ENCODE measurements at regions not wholly inside any gene's neighbourhood (a gene's known extent, or its start where the extent isn't known, plus 50 kb on each side); places are given as distances from the start of the nearest gene placed in this dataset.

- no peaks in the 10 kb centered on the region for H3K27me3 ChIP-seq (replicated peaks)
- H3K27ac ChIP-seq, result no peak overlapping the region
- peak in 1 of 2 experiments; percentile 54 for DNase-seq (ENCODE audit: low read depth in 1 of 2, low spot score in 2 of 2)
- H3K4me1 ChIP-seq (replicated peaks), result peaks cover 6% of the 10 kb centered on the region; the same call in 1 of the 2 replicates
- no peak overlapping the region for H3K4me3 ChIP-seq
- no peaks in the 10 kb centered on the region for H3K9me3 ChIP-seq (replicated peaks)
- no peaks in the 10 kb centered on the region for H3K36me3 ChIP-seq
Measured at GRCh38 chr10:109183366-109183765, 739.9 kb downstream of the XPNPEP1 start.

- no peaks in the 10 kb centered on the region for H3K27me3 ChIP-seq (replicated peaks)
- no peak overlapping the region for H3K27ac ChIP-seq
- H3K4me1 ChIP-seq (replicated peaks), result peaks cover 6% of the 10 kb centered on the region; the same call in 1 of the 2 replicates
- DNase-seq (ENCODE audit: low read depth in 1 of 2, low spot score in 2 of 2), result no peak
- no peaks in the 10 kb centered on the region for H3K9me3 ChIP-seq (replicated peaks)
- no peaks in the 10 kb centered on the region for H3K36me3 ChIP-seq
- H3K4me3 ChIP-seq, result no peak overlapping the region
Measured at GRCh38 chr10:109178591-109178990, 744.7 kb downstream of the XPNPEP1 start.

- Histone ChIP-seq H3K36me3 (no peaks in the 10 kb centered on the region), H3K27ac (no peak overlapping the region), H3K9me3 (replicated peaks) (no peaks in the 10 kb centered on the region), H3K4me3 (no peak overlapping the region), H3K27me3 (replicated peaks) (no peaks in the 10 kb centered on the region), H3K4me1 (replicated peaks) (no peaks in the 10 kb centered on the region)
- no peak for DNase-seq (ENCODE audit: low read depth in 1 of 2, low spot score in 2 of 2)
Measured at GRCh38 chr10:109174526-109174925, 748.8 kb downstream of the XPNPEP1 start.

- no peak for DNase-seq (ENCODE audit: low read depth in 1 of 2, low spot score in 2 of 2)
- Histone ChIP-seq H3K36me3 (no peaks in the 10 kb centered on the region), H3K27me3 (replicated peaks) (no peaks in the 10 kb centered on the region), H3K9me3 (replicated peaks) (no peaks in the 10 kb centered on the region), H3K27ac (no peak overlapping the region), H3K4me1 (replicated peaks) (no peaks in the 10 kb centered on the region), H3K4me3 (no peak overlapping the region)
Measured at GRCh38 chr10:109173937-109174336, 749.4 kb downstream of the XPNPEP1 start.

- no peaks in the 10 kb centered on the region for H3K36me3 ChIP-seq
- no peak overlapping the region for H3K27ac ChIP-seq
- no peaks in the 10 kb centered on the region for H3K4me1 ChIP-seq (replicated peaks)
- no peak for DNase-seq (ENCODE audit: low read depth in 1 of 2, low spot score in 2 of 2)
- no peaks in the 10 kb centered on the region for H3K9me3 ChIP-seq (replicated peaks)
- H3K4me3 ChIP-seq, result no peak overlapping the region
- no peaks in the 10 kb centered on the region for H3K27me3 ChIP-seq (replicated peaks)
Measured at GRCh38 chr10:109173121-109173520, 750.2 kb downstream of the XPNPEP1 start.

GRCh38 chr10:109166935-109167334, 756.4 kb downstream of the XPNPEP1 start:
- no peaks in the 10 kb centered on the region for H3K36me3 ChIP-seq
- DNase-seq (ENCODE audit: low read depth in 1 of 2, low spot score in 2 of 2), result no peak

GRCh38 chr10:109159351-109159750, 764.0 kb downstream of the XPNPEP1 start:
- no peak for DNase-seq (ENCODE audit: low read depth in 1 of 2, low spot score in 2 of 2)
- Histone ChIP-seq H3K36me3 (no peaks in the 10 kb centered on the region), H3K4me1 (replicated peaks) (no peaks in the 10 kb centered on the region), H3K27me3 (replicated peaks) (no peaks in the 10 kb centered on the region), H3K9me3 (replicated peaks) (no peaks in the 10 kb centered on the region), H3K4me3 (no peak overlapping the region), H3K27ac (no peak overlapping the region)

More at GRCh38 chr10:109166935-109167334, 756.4 kb downstream of the XPNPEP1 start:
- Histone ChIP-seq H3K9me3 (replicated peaks) (no peaks in the 10 kb centered on the region), H3K4me3 (no peak overlapping the region), H3K27me3 (replicated peaks) (no peaks in the 10 kb centered on the region), H3K27ac (no peak overlapping the region), H3K4me1 (replicated peaks) (no peaks in the 10 kb centered on the region)

GRCh38 chr10:109156396-109156795, 766.9 kb downstream of the XPNPEP1 start:
- no peak overlapping the region for H3K27ac ChIP-seq

GRCh38 chr10:109149666-109150350, 773.5 kb downstream of the XPNPEP1 start:
- Histone ChIP-seq H3K27ac (no peak overlapping the region), H3K9me3 (replicated peaks) (no peaks in the 10 kb centered on the region), H3K27me3 (replicated peaks) (no peaks in the 10 kb centered on the region), H3K4me3 (no peak overlapping the region), H3K36me3 (no peaks in the 10 kb centered on the region), H3K4me1 (replicated peaks) (no peaks in the 10 kb centered on the region)
- DNase-seq (ENCODE audit: low read depth in 1 of 2, low spot score in 2 of 2), result no peak

More at GRCh38 chr10:109156396-109156795, 766.9 kb downstream of the XPNPEP1 start:
- H3K4me3 ChIP-seq, result no peak overlapping the region
- no peaks in the 10 kb centered on the region for H3K4me1 ChIP-seq (replicated peaks)
- H3K9me3 ChIP-seq (replicated peaks), result no peaks in the 10 kb centered on the region
- DNase-seq (ENCODE audit: low read depth in 1 of 2, low spot score in 2 of 2), result no peak
- no peaks in the 10 kb centered on the region for H3K36me3 ChIP-seq
- H3K27me3 ChIP-seq (replicated peaks), result no peaks in the 10 kb centered on the region

GRCh38 chr10:109127363-109127762, 795.9 kb downstream of the XPNPEP1 start:
- Histone ChIP-seq H3K36me3 (no peaks in the 10 kb centered on the region), H3K4me1 (replicated peaks) (no peaks in the 10 kb centered on the region), H3K27me3 (replicated peaks) (no peaks in the 10 kb centered on the region), H3K27ac (no peak overlapping the region), H3K9me3 (replicated peaks) (no peaks in the 10 kb centered on the region), H3K4me3 (no peak overlapping the region)
- no peak for DNase-seq (ENCODE audit: low read depth in 1 of 2, low spot score in 2 of 2)

GRCh38 chr10:109126541-109126940, 796.8 kb downstream of the XPNPEP1 start:
- Histone ChIP-seq H3K4me1 (replicated peaks) (no peaks in the 10 kb centered on the region), H3K4me3 (no peak overlapping the region), H3K36me3 (no peaks in the 10 kb centered on the region), H3K27me3 (replicated peaks) (no peaks in the 10 kb centered on the region), H3K9me3 (replicated peaks) (no peaks in the 10 kb centered on the region), H3K27ac (no peak overlapping the region)
- no peak for DNase-seq (ENCODE audit: low read depth in 1 of 2, low spot score in 2 of 2)

GRCh38 chr10:109126016-109126415, 797.3 kb downstream of the XPNPEP1 start:
- Histone ChIP-seq H3K4me1 (replicated peaks) (no peaks in the 10 kb centered on the region), H3K27me3 (replicated peaks) (no peaks in the 10 kb centered on the region), H3K9me3 (replicated peaks) (no peaks in the 10 kb centered on the region), H3K36me3 (no peaks in the 10 kb centered on the region), H3K27ac (no peak overlapping the region), H3K4me3 (no peak overlapping the region)
- DNase-seq (ENCODE audit: low read depth in 1 of 2, low spot score in 2 of 2), result no peak

GRCh38 chr10:109115179-109115578, 808.1 kb downstream of the XPNPEP1 start:
- H3K36me3 ChIP-seq, result no peaks in the 10 kb centered on the region
- no peak overlapping the region for H3K4me3 ChIP-seq
- H3K4me1 ChIP-seq (replicated peaks), result no peaks in the 10 kb centered on the region
- no peaks in the 10 kb centered on the region for H3K27me3 ChIP-seq (replicated peaks)
- no peak overlapping the region for H3K27ac ChIP-seq
- DNase-seq (ENCODE audit: low read depth in 1 of 2, low spot score in 2 of 2), result no peak
- H3K9me3 ChIP-seq (replicated peaks), result 0 out of 2 replicates have a peak, but pooled peaks cover 2% of the 10 kb centered on the region

- H3K27ac ChIP-seq, result no peak overlapping the region
- DNase-seq (ENCODE audit: low read depth in 1 of 2, low spot score in 2 of 2), result no peak
- H3K27me3 ChIP-seq (replicated peaks), result no peaks in the 10 kb centered on the region
- H3K4me1 ChIP-seq (replicated peaks), result no peaks in the 10 kb centered on the region
- H3K9me3 ChIP-seq (replicated peaks), result 0 out of 2 replicates have a peak, but pooled peaks cover 2% of the 10 kb centered on the region
- no peaks in the 10 kb centered on the region for H3K36me3 ChIP-seq
- H3K4me3 ChIP-seq, result no peak overlapping the region
Measured at GRCh38 chr10:109114579-109114978, 808.7 kb downstream of the XPNPEP1 start.

GRCh38 chr10:109106604-109107003, 816.7 kb downstream of the XPNPEP1 start:
- H3K27ac ChIP-seq, result no peak overlapping the region
- H3K36me3 ChIP-seq, result no peaks in the 10 kb centered on the region
- H3K9me3 ChIP-seq (replicated peaks), result no peaks in the 10 kb centered on the region
- no peak for DNase-seq (ENCODE audit: low read depth in 1 of 2, low spot score in 2 of 2)
- H3K4me3 ChIP-seq, result no peak overlapping the region
- no peaks in the 10 kb centered on the region for H3K27me3 ChIP-seq (replicated peaks)
- H3K4me1 ChIP-seq (replicated peaks), result no peaks in the 10 kb centered on the region

All from SJSA1 (cell line).